ENCODE measurements at regions not wholly inside any gene's neighbourhood (a gene's known extent, or its start where the extent isn't known, plus 50 kb on each side); places are given as distances from the start of the nearest gene placed in this dataset.
"Not testable (repeated sequence)": the region's sequence is repeated elsewhere in the genome, so short reads cannot be mapped to it uniquely, and the experiment has no call there.

DNA sequence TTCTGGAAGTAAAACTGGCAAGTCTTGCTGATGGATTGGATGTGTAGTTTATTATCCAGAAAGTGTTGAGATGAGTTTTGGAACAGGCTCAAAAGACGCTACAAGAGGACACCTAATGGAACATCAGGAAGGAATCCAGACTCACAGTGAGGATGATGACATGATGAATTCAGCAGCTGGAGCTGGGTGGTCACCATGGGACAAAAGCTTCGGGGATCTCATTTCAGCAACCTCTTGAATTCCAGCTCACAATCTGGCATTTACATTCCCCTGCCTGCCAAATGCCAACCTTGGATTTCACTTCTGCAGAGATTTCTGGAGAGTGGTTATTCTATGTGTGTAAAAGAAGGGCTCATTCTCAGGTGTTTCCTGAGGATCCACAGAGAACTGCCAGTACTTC is 288.0 kb upstream of the TMTC4 start:
- Histone ChIP-seq H3K4me1 (ENCODE audit: control insufficient read depth, insufficient read depth, low read length) (no peaks in the 10 kb centered on the region), H3K27ac (ENCODE audit: low read length) (no peak overlapping the region), H3K27me3 (ENCODE audit: control insufficient read depth, insufficient read depth, low read length) (no peaks in the 10 kb centered on the region), H3K36me3 (ENCODE audit: control insufficient read depth, insufficient read depth, low read length) (no peaks in the 10 kb centered on the region), H3K4me3 (ENCODE audit: low read length) (no peak overlapping the region), H3K9me3 (replicated peaks; ENCODE audit: control insufficient read depth, low read depth, low read length) (no peaks in the 10 kb centered on the region)
- 27% methylated on average over 1 of the region's 2 CpGs for WGBS (ENCODE audit: insufficient coverage)
- peak; percentile 54 for DNase-seq

DNA sequence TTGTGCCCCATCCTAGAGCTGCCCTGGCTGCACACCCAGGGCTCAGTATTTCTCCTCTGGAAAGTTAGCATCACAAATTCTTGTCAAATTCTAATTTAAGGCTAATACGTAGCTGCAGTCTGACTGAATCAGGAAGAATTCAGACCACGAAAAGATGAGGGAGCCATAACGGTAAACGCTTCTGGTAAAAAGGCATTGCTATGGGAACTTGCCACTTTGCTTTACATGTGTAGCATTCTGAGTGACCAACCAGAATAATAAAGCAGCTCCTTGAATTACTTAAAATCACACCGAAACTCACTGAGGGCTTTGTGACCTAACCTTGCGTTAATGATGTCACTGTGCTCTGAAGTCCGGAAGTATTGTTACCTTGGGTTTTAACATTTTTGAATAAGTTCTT is 286.6 kb upstream of the TMTC4 start:
- H3K9me3 ChIP-seq (replicated peaks; ENCODE audit: control insufficient read depth, low read depth, low read length), result no peaks in the 10 kb centered on the region
- WGBS (ENCODE audit: insufficient coverage), result 80% methylated on average over 4 of the region's 7 CpGs

DNA sequence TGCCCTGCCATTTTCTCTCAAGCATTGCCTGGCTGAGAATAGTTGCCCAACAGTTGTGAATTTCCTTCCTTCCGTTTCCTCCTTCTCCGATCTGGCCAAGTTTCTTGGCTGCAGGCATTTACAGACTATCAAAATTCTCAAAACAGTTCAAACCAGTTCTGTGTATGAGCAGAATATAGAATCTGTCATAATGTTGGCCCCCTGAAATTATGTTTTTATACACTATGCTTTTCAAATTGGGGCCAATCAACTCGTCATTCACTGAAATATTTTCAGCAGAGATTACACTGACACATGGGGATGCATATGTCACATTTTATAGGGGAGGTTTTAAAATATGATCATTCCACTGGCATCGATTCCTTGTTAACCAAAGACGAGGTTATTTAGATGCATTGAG is 284.2 kb upstream of the TMTC4 start:
- WGBS (ENCODE audit: insufficient coverage), result no CpG with 5 or more reads among the region's 5 CpGs
- Histone ChIP-seq H3K9me3 (replicated peaks; ENCODE audit: control insufficient read depth, low read depth, low read length) (no peaks in the 10 kb centered on the region), H3K4me1 (ENCODE audit: control insufficient read depth, insufficient read depth, low read length) (no peaks in the 10 kb centered on the region)

More for the DNA sequence above, 286.6 kb upstream of the TMTC4 start:
- Histone ChIP-seq H3K4me1 (ENCODE audit: control insufficient read depth, insufficient read depth, low read length) (no peaks in the 10 kb centered on the region), H3K36me3 (ENCODE audit: control insufficient read depth, insufficient read depth, low read length) (no peaks in the 10 kb centered on the region), H3K27me3 (ENCODE audit: control insufficient read depth, insufficient read depth, low read length) (no peaks in the 10 kb centered on the region), H3K27ac (ENCODE audit: low read length) (no peak overlapping the region), H3K4me3 (ENCODE audit: low read length) (no peak overlapping the region)
- DNase-seq, result no peak

DNA sequence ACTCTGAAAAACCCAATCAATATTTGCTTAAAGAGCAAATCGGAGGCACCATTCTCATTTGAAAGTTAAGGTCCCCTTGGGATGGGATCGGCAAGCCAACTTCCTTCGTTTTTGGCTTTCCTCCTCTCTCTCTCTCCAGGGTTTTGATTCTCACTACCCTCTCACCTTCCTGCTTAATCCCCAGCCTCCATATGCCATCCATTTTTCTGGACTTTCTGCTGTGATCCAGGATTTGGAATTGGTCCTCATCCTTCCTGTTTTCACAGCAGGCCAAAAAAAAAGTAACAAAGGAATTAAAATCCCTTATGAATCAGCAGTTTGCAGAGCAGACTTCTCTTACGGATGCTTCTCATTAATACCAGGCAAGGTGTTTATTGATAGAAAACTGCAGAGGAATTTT is 283.1 kb upstream of the TMTC4 start:
- Histone ChIP-seq H3K4me3 (ENCODE audit: low read length) (no peak overlapping the region), H3K27ac (ENCODE audit: low read length) (no peak overlapping the region), H3K9me3 (replicated peaks; ENCODE audit: control insufficient read depth, low read depth, low read length) (no peaks in the 10 kb centered on the region), H3K27me3 (ENCODE audit: control insufficient read depth, insufficient read depth, low read length) (no peaks in the 10 kb centered on the region), H3K36me3 (ENCODE audit: control insufficient read depth, insufficient read depth, low read length) (no peaks in the 10 kb centered on the region), H3K4me1 (ENCODE audit: control insufficient read depth, insufficient read depth, low read length) (no peaks in the 10 kb centered on the region)
- no peak for DNase-seq
- WGBS (ENCODE audit: insufficient coverage), result 38% methylated on average over 3 of the region's 4 CpGs

More for the DNA sequence above, 284.2 kb upstream of the TMTC4 start:
- Histone ChIP-seq H3K4me3 (ENCODE audit: low read length) (no peak overlapping the region), H3K36me3 (ENCODE audit: control insufficient read depth, insufficient read depth, low read length) (no peaks in the 10 kb centered on the region), H3K27me3 (ENCODE audit: control insufficient read depth, insufficient read depth, low read length) (no peaks in the 10 kb centered on the region), H3K27ac (ENCODE audit: low read length) (no peak overlapping the region)
- no peak for DNase-seq

DNA sequence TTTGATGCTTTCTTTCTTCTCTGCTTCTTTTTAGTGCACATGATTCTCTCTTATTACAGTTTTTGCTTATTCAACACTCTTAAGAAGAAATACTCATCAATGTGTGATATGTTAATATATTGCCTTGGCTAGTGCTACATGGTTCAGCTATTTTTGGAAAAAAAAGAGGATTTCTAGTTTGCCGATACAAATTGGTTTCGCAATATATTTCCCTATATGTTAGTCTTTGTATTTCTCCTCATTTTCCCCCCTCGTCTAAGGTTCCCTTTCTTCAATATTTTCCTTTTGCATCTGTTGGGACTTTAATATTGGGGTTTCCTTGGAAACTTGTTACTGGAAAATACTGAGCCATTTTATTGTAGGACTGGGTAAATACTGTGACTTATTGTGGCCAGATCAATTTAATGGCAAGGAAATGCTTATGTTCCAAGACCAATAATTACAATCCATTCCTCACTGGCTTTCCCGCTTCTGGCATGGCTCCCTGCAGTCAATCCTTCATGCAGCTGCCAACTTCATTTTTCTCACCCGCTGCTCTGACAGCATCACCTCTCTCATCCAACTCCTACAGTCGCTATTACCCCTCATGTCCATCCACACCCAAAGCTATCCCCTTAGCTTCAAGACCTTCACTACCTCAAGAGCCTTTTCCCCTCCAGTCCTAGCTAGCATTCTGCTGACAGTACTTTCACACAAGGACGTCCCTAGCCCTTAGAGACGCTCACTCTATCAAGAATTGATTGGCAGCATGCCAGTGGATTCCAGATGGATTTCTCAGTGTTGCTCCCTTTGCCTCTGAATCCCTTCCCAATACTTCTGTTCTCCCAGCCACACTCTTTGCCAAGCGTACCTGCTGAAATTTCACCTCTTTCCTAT is 280.1 kb upstream of the TMTC4 start:
- no peaks in the 10 kb centered on the region for H3K4me1 ChIP-seq (ENCODE audit: control insufficient read depth, insufficient read depth, low read length)
- no peaks in the 10 kb centered on the region for H3K36me3 ChIP-seq (ENCODE audit: control insufficient read depth, insufficient read depth, low read length)
- H3K9me3 ChIP-seq (replicated peaks; ENCODE audit: control insufficient read depth, low read depth, low read length), result no peaks in the 10 kb centered on the region
- peak; percentile 8 for DNase-seq
- no peaks in the 10 kb centered on the region for H3K27me3 ChIP-seq (ENCODE audit: control insufficient read depth, insufficient read depth, low read length)
- no peak overlapping the region for H3K4me3 ChIP-seq (ENCODE audit: low read length)
- no peak overlapping the region for H3K27ac ChIP-seq (ENCODE audit: low read length)
- WGBS (ENCODE audit: insufficient coverage), result 39% methylated on average over 5 of the region's 9 CpGs

DNA sequence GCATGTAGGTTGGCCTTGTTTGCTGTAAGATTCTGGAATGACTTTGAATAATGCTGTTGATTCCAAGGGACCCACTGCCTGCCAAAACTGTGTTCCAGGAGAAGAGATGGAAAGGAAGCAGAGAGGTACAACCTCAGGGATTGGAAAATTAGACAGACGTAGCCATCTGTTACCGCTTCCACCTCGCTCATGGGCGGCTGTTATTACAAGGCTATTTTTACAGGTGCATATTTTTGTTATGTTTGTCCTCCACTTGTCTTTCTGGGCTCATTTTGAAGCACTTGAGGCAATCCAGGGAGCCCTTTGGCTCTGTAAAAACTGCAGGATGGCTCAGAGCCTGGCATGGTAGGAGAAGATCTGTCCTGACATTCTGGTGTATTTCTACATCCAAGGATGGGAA is 276.4 kb upstream of the TMTC4 start:
- Histone ChIP-seq H3K4me3 (ENCODE audit: low read length) (no peak overlapping the region), H3K27ac (ENCODE audit: low read length) (no peak overlapping the region), H3K36me3 (ENCODE audit: control insufficient read depth, insufficient read depth, low read length) (no peaks in the 10 kb centered on the region), H3K9me3 (replicated peaks; ENCODE audit: control insufficient read depth, low read depth, low read length) (no peaks in the 10 kb centered on the region), H3K4me1 (ENCODE audit: control insufficient read depth, insufficient read depth, low read length) (no peaks in the 10 kb centered on the region), H3K27me3 (ENCODE audit: control insufficient read depth, insufficient read depth, low read length) (no peaks in the 10 kb centered on the region)
- 43% methylated on average over 4 of the region's 4 CpGs for WGBS (ENCODE audit: insufficient coverage)
- no peak for DNase-seq

DNA sequence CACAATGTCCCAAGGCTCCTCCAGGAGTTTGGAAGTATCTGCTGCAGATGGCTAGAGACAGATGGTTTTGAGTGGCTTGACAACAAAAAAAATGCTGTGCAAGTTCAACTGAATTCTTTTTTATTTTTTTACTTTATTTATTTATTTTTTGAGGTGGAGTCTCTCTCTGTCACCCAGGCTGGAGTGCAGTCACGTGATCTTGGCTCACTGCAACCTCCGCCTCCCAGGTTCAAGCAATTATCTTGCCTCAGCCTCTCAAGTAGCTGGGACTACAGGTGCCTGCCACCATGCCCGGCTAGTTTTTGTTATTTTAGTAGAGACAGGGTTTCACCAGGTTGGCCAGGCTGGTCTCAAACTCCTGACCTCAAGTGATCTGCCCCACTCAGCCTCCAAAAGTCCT is 274.3 kb upstream of the TMTC4 start:
- H3K4me3 ChIP-seq (ENCODE audit: low read length); H3K4me1 ChIP-seq (ENCODE audit: control insufficient read depth, insufficient read depth, low read length); H3K36me3 ChIP-seq (ENCODE audit: control insufficient read depth, insufficient read depth, low read length); H3K27me3 ChIP-seq (ENCODE audit: control insufficient read depth, insufficient read depth, low read length); H3K9me3 ChIP-seq (replicated peaks; ENCODE audit: control insufficient read depth, low read depth, low read length); DNase-seq; H3K27ac ChIP-seq (ENCODE audit: low read length): not testable (repeated sequence)
- WGBS (ENCODE audit: insufficient coverage), result 80% methylated on average over 2 of the region's 3 CpGs

DNA sequence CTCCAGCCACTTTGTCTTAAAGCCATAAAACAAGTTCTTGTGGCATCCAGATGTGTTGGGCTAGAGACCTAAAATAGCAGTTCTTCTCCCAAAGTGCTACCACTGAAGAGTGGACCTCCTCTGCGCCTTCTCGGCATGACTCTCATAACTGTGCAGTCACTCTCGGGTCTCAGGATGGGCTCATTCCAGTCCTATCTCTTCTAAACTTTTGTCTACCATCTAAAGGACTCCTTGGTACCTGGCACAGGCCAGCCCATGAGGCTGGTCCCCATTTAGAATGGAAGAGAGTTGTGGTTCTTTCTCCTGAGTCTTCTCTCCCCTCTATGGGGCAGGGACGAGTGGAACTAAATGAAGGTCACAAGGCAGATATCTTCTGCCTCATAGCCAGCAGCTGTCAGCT is 272.0 kb upstream of the TMTC4 start:
- WGBS (ENCODE audit: insufficient coverage), result 82% methylated on average over 4 of the region's 4 CpGs
- H3K27ac ChIP-seq (ENCODE audit: low read length), result no peak overlapping the region
- H3K36me3 ChIP-seq (ENCODE audit: control insufficient read depth, insufficient read depth, low read length), result no peaks in the 10 kb centered on the region
- no peaks in the 10 kb centered on the region for H3K27me3 ChIP-seq (ENCODE audit: control insufficient read depth, insufficient read depth, low read length)
- no peak for DNase-seq
- no peaks in the 10 kb centered on the region for H3K4me1 ChIP-seq (ENCODE audit: control insufficient read depth, insufficient read depth, low read length)
- H3K4me3 ChIP-seq (ENCODE audit: low read length), result no peak overlapping the region
- H3K9me3 ChIP-seq (replicated peaks; ENCODE audit: control insufficient read depth, low read depth, low read length), result no peaks in the 10 kb centered on the region

DNA sequence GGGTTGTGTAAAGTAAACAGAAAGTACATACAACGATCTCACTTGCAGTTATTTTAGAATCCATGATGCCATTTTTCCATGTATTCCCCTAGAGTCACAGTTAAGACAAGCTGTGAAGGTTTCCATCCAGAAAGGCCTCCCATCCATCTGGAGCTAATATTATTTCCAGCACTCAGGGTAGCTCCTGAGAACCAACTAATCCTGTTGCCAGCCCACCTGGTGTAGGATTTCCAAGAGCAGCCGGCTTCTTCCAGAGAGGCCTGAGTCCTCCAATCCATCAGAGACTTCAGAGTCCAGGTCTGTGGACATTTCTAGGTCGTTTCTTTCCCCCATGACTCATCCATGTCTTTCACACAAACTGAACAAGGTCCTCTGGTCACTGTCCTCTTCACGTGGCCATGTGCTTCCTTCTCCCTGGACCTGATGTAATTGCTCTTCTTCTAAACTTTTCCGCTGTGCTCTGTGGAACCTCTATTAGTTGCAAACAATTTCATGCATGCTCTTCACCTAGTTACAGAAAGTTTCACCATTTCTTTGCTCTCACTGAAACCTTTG is 270.3 kb upstream of the TMTC4 start:
- Histone ChIP-seq H3K4me1 (ENCODE audit: control insufficient read depth, insufficient read depth, low read length) (no peaks in the 10 kb centered on the region), H3K36me3 (ENCODE audit: control insufficient read depth, insufficient read depth, low read length) (no peaks in the 10 kb centered on the region), H3K4me3 (ENCODE audit: low read length) (no peak overlapping the region), H3K27me3 (ENCODE audit: control insufficient read depth, insufficient read depth, low read length) (no peaks in the 10 kb centered on the region), H3K9me3 (replicated peaks; ENCODE audit: control insufficient read depth, low read depth, low read length) (no peaks in the 10 kb centered on the region), H3K27ac (ENCODE audit: low read length) (no peak overlapping the region)
- DNase-seq, result peak; percentile 13
- 51% methylated on average over 4 of the region's 5 CpGs for WGBS (ENCODE audit: insufficient coverage)

DNA sequence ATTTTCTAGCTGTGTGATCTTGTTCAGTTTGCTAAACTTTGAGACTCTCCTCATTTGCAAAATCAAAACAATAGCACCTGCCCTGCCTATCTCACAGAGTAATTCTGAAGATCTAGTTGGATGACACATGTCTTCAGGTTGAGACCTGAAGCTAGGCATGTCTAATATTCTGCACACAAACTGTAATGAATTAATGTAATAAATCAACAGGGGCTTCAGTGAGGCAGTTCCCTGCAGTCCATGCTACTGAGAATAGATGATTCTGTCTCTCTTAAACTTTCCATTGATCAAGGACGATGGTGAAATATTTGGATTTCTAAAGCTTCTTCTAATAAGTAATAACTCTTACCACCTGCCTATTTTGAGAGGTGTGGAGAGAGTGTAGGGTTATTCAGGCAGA is 268.1 kb upstream of the TMTC4 start:
- Histone ChIP-seq H3K27ac (ENCODE audit: low read length) (no peak overlapping the region), H3K36me3 (ENCODE audit: control insufficient read depth, insufficient read depth, low read length) (no peaks in the 10 kb centered on the region), H3K27me3 (ENCODE audit: control insufficient read depth, insufficient read depth, low read length) (no peaks in the 10 kb centered on the region), H3K4me3 (ENCODE audit: low read length) (no peak overlapping the region), H3K9me3 (replicated peaks; ENCODE audit: control insufficient read depth, low read depth, low read length) (no peaks in the 10 kb centered on the region), H3K4me1 (ENCODE audit: control insufficient read depth, insufficient read depth, low read length) (no peaks in the 10 kb centered on the region)
- no CpG with 5 or more reads among the region's 1 CpG for WGBS (ENCODE audit: insufficient coverage)
- DNase-seq, result no peak
